ENCODE measurements at regions not wholly inside any gene's neighbourhood (a gene's known extent, or its start where the extent isn't known, plus 50 kb on each side); places are given as distances from the start of the nearest gene placed in this dataset.

DNA sequence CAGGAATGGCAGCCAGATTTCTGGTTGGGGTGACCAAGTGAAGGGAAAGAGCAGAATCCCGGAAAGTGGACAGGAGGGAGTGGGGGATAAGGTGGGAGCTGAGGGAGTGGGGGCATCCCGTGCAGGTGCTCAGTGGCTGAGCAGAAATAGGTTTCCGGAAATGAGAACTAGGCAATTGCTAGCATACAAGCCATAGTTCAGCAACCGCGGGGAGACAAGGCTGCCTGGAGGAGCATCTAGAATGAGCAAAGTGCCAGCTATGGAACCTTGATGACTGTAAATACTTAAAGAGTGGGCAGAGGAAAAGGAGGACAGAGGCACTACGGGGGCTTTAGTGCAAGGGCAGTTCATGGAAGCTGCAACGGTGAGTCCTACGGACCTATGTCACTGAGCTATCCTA lies 220.2 kb downstream of the BCL11A start:
- Mint-ChIP-seq H3K4me1 (ENCODE audit: low read depth) (no peaks in the 10 kb centered on the region), H3K9me3 (no peaks in the 10 kb centered on the region), H3K27me3 (ENCODE audit: low read depth) (peaks cover 6% of the 10 kb centered on the region), H3K4me3 (ENCODE audit: low read depth) (no peak overlapping the region), H3K36me3 (ENCODE audit: low read depth) (no peaks in the 10 kb centered on the region), H3K27ac (no peak overlapping the region)
- intact Hi-C loops (cut with micrococcal nuclease): no loop called here
- no peak for DNase-seq (ENCODE audit: low spot score)

DNA sequence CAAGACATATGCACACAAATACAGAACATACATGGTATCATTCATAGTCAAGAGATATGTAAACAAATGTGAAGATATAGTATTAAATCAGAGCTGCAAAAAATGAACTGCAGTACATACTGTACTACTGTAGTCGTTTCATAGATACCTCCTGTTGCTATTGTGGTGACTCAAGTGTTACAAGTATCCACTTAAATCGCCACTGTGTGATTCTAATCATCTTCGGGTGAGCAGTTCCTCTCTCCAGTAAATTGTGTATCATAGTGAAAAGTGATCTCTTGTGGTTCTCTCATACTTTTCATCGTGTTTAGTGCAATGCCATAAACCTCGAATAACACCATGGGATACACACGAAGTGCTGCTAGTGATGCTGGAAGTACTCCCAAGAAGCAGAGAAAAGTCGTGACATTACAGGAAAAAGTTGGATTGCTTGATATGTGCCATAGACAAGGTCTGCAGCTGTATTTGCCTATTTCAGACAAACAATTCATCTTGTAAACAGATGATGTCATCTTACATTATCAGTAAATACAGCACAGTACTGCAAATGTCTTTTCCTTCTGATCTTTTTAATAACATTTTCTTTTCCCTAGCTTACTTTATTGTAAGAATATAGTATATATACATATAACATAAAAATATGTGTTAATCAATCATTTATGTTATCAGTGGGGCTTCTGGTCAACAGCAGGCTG lies 222.2 kb downstream of the BCL11A start:
- no peak overlapping the region for H3K4me3 Mint-ChIP-seq (ENCODE audit: low read depth)
- H3K4me1 Mint-ChIP-seq (ENCODE audit: low read depth): no peaks in the 10 kb centered on the region
- DNase-seq (ENCODE audit: low spot score): no peak
- intact Hi-C loops (cut with micrococcal nuclease): no loop called here
- no peaks in the 10 kb centered on the region for H3K36me3 Mint-ChIP-seq (ENCODE audit: low read depth)
- H3K9me3 Mint-ChIP-seq: peaks cover 3% of the 10 kb centered on the region
- no peak overlapping the region for H3K27ac Mint-ChIP-seq
- H3K27me3 Mint-ChIP-seq (ENCODE audit: low read depth): peaks cover 6% of the 10 kb centered on the region

DNA sequence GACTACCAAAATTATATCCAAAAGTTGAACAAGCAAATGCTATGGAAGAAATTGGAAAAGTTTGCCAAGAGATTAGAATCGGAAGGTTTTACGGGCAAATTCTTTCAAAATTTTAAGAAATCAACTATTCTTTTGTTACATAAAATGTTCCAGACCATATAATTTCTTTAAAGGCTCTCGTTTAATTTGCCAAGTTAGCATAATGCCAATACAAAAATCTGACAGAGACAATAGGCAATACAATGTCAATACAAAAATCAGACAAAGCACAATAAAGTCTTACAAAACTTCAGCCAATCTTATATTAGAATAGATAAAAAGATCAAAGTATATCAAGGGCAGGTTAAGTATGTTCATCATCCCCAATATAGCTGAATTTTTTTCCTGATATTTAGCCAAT lies 224.2 kb downstream of the BCL11A start:
- H3K36me3 Mint-ChIP-seq (ENCODE audit: low read depth): no peaks in the 10 kb centered on the region
- H3K4me1 Mint-ChIP-seq (ENCODE audit: low read depth): no peaks in the 10 kb centered on the region
- DNase-seq (ENCODE audit: low spot score): no peak
- H3K27me3 Mint-ChIP-seq (ENCODE audit: low read depth): peaks cover 6% of the 10 kb centered on the region
- intact Hi-C loops (cut with micrococcal nuclease): no loop called here
- peaks cover 4% of the 10 kb centered on the region for H3K9me3 Mint-ChIP-seq
- H3K27ac Mint-ChIP-seq: no peak overlapping the region
- no peak overlapping the region for H3K4me3 Mint-ChIP-seq (ENCODE audit: low read depth)

DNA sequence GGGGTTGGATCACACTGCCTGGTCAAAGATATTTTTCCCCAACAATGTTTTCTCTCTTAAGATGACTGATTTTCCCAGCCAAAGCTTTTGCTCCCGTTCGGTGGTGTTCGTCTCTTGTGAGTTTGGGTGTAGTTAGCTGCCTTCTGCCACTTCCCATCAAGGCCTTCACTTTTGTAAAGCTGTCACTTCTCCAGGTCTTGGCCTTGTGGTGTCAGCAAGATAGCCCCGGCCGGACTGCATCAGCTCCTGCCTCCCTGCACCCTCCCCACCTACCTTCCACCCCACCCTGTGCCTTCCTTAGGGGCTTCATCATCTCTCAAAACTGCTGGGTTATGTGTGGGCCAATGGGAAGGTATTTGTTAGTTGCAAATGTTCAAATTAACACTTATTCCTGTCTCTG lies 228.9 kb downstream of the BCL11A start:
- Mint-ChIP-seq H3K36me3 (ENCODE audit: low read depth) (no peaks in the 10 kb centered on the region), H3K9me3 (peaks cover 4% of the 10 kb centered on the region), H3K27ac (no peak overlapping the region), H3K27me3 (ENCODE audit: low read depth) (peaks cover 3% of the 10 kb centered on the region), H3K4me3 (ENCODE audit: low read depth) (no peak overlapping the region), H3K4me1 (ENCODE audit: low read depth) (no peaks in the 10 kb centered on the region)
- no peak for DNase-seq (ENCODE audit: low spot score)
- intact Hi-C loops (cut with micrococcal nuclease): no loop called here

DNA sequence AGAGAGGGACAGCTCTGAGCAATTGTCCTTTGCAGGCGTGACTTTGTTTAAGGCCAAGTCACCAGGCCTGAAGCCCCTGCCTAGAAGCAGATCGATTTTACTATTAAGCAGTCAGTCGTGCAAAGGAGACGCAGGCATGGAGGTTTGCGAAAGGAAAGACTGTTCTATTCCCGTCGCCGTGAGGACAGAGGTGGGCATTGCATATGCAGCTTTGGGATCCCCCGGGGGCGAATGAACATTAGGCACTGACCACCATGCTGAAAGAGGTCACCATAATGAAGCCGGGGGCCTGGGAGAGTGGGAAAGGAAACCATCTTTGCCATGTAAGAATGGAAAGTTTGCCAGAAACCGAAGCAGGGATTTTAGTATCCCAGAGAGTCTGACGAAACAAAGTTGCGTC lies 231.6 kb downstream of the BCL11A start:
- Mint-ChIP-seq H3K9me3 (peaks cover 4% of the 10 kb centered on the region), H3K4me1 (ENCODE audit: low read depth) (no peaks in the 10 kb centered on the region), H3K27ac (no peak overlapping the region), H3K27me3 (ENCODE audit: low read depth) (peaks cover 4% of the 10 kb centered on the region), H3K36me3 (ENCODE audit: low read depth) (no peaks in the 10 kb centered on the region), H3K4me3 (ENCODE audit: low read depth) (no peak overlapping the region)
- DNase-seq (ENCODE audit: low spot score): no peak
- intact Hi-C loops (cut with micrococcal nuclease): no loop called here

DNA sequence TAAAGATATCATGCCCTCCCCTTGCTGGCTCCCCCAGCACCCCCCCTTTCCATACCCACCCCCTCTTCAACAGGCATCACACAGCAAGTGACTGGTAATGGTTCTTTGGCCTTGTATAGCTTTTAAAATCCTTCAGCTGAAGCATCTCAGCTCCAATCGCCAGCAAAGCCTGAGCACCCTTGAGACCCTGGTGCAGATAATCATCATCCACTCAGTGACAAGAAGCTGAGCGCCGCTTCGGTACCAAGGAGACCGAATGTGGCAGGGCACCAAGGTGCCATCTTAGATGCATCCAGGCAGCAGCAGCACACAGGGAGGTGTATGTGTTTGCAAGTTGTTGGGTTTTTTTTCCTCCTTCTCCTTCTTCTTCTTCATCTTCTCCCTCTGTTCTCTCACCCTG lies 232.7 kb downstream of the BCL11A start:
- DNase-seq (ENCODE audit: low spot score): no peak
- intact Hi-C loops (cut with micrococcal nuclease): no loop called here
- Mint-ChIP-seq H3K9me3 (no peaks in the 10 kb centered on the region), H3K27ac (no peak overlapping the region), H3K4me3 (ENCODE audit: low read depth) (no peak overlapping the region), H3K36me3 (ENCODE audit: low read depth) (no peaks in the 10 kb centered on the region), H3K27me3 (ENCODE audit: low read depth) (peaks cover 8% of the 10 kb centered on the region), H3K4me1 (ENCODE audit: low read depth) (no peaks in the 10 kb centered on the region)

DNA sequence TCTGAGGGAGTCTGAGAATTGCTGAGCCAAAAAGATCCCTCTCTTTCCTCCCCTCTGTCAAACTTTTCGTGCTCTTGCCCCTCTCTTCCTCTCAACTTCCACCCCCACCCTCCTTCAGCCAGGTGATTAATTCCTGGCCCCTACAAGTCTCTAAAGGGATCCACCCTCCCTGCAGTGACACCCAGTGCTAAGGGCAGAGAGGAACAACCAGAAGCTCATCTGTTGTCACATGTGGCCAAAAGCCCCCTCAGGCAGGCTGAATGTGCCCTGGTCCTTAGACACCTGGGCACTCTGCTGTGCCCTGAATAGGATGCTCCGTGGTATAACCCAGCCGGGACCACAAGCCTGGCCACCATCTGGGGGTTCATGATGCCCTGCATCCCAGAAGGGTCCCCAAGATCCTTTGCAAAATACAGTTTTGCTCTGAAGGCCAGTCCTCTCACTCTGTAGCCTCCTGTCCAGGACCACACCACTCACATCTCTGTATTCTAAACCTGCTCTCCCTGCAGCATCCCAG lies 234.4 kb downstream of the BCL11A start:
- H3K4me1 Mint-ChIP-seq (ENCODE audit: low read depth): peaks cover 4% of the 10 kb centered on the region
- no peaks in the 10 kb centered on the region for H3K9me3 Mint-ChIP-seq
- no peak overlapping the region for H3K27ac Mint-ChIP-seq
- peaks cover 20% of the 10 kb centered on the region for H3K27me3 Mint-ChIP-seq (ENCODE audit: low read depth)
- DNase-seq (ENCODE audit: low spot score): no peak
- H3K36me3 Mint-ChIP-seq (ENCODE audit: low read depth): no peaks in the 10 kb centered on the region
- no peak overlapping the region for H3K4me3 Mint-ChIP-seq (ENCODE audit: low read depth)
- intact Hi-C loops (cut with micrococcal nuclease): no loop called here

DNA sequence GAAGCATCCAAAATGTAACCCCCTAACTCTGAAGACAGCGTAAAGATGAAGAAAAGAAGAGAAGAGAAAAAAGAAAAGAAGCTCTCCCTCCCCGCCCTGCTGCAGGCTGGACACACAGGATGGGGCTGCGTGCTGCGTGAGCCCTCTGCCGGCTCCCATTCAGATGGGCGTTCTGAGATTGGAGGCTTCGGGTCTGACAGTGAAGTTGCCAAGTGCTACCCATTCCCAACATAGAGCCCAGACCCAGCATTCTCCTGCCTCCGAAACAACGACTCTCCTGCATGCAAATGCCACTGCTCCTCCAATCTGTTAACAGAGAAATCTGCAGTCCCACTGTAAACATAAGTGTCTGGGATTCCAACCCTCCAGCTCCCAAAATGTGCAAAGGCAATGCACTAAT lies 234.9 kb downstream of the BCL11A start:
- intact Hi-C loops (cut with micrococcal nuclease): no loop called here
- H3K27me3 Mint-ChIP-seq (ENCODE audit: low read depth): peaks cover 20% of the 10 kb centered on the region
- no peaks in the 10 kb centered on the region for H3K36me3 Mint-ChIP-seq (ENCODE audit: low read depth)
- no peak overlapping the region for H3K27ac Mint-ChIP-seq
- no peak for DNase-seq (ENCODE audit: low spot score)
- H3K9me3 Mint-ChIP-seq: no peaks in the 10 kb centered on the region
- peaks cover 6% of the 10 kb centered on the region for H3K4me1 Mint-ChIP-seq (ENCODE audit: low read depth)
- H3K4me3 Mint-ChIP-seq (ENCODE audit: low read depth): no peak overlapping the region

DNA sequence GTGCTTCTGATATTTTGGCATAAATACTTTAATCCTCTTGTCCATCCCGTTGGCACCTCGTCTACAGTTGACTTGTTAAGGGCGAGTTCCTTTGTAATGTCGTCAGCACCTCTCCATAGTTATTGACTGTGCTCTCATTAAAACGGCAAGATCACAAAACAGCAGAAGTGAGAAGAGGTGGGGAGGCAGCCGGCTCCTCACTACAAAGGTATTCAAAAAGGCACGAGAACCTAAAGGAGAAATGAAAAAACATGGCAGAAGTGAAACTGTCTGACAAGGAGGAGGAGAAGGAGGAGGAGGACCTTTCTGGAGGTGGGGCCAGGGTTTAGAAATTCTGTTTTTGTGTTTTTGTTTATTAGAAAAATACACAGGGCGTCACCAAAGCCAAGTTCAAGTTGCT lies 235.6 kb downstream of the BCL11A start:
- Mint-ChIP-seq H3K4me1 (ENCODE audit: low read depth) (peaks cover 10% of the 10 kb centered on the region), H3K27ac (no peak overlapping the region), H3K27me3 (ENCODE audit: low read depth) (peaks cover 20% of the 10 kb centered on the region), H3K4me3 (ENCODE audit: low read depth) (no peak overlapping the region), H3K9me3 (no peaks in the 10 kb centered on the region), H3K36me3 (ENCODE audit: low read depth) (no peaks in the 10 kb centered on the region)
- no peak for DNase-seq (ENCODE audit: low spot score)
- intact Hi-C loops (cut with micrococcal nuclease): no loop called here

DNA sequence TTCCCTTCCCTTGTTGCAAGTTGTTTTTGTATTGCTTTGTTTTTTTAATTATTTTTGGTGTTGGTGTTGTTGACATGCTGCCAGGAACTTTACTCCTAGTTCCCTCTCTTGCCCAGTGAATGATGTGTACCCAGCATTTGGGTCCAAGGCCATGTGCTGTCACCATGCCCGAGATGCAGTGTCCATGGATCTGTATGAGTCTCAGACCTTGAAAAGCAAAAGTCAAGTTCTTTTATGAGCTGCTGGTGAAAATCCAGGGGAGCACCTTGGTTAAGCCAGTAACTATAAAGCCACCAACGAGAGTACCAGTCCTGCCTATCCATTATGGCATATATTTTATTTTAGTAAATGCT lies 236.4 kb downstream of the BCL11A start:
- H3K27me3 Mint-ChIP-seq (ENCODE audit: low read depth): peaks cover 20% of the 10 kb centered on the region
- no peak overlapping the region for H3K27ac Mint-ChIP-seq
- peaks cover 13% of the 10 kb centered on the region for H3K4me1 Mint-ChIP-seq (ENCODE audit: low read depth)
- intact Hi-C loops (cut with micrococcal nuclease): no loop called here
- no peak for DNase-seq (ENCODE audit: low spot score)
- no peak overlapping the region for H3K4me3 Mint-ChIP-seq (ENCODE audit: low read depth)
- H3K9me3 Mint-ChIP-seq: no peaks in the 10 kb centered on the region
- H3K36me3 Mint-ChIP-seq (ENCODE audit: low read depth): no peaks in the 10 kb centered on the region

DNA sequence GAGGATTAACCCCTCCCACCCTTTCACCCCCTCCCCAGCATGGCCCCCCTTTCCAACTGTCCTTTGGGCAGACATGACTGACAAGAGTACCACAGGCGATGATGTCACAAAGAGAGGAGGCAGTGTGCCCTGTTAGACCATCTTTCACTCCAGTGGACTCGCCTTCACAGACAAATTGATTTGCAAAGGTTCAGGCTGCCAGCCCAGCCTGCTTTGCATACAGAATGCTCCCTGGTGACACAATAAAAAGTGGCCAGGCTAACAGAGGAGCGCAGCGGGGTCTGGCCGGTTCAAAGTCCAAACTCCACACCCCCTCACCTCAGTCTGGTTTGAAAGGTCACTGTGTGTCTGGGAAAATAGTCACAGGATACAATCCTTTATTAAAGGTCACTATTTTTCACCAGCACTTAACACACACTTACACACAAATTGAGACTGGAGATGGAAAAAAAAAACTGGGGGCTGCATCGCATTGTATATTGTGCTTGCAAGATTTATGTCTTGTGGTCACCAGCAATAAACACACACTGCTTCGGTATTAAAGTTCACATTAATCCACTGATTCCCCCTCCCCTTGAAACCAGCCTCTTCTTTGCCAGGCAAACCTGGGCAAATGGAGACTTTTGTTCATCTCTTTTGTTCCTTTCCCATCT lies 236.9 kb downstream of the BCL11A start:
- no peak overlapping the region for H3K27ac Mint-ChIP-seq
- intact Hi-C loops (cut with micrococcal nuclease): no loop called here
- H3K4me3 Mint-ChIP-seq (ENCODE audit: low read depth): no peak overlapping the region
- H3K9me3 Mint-ChIP-seq: no peaks in the 10 kb centered on the region
- H3K4me1 Mint-ChIP-seq (ENCODE audit: low read depth): peaks cover 16% of the 10 kb centered on the region
- DNase-seq (ENCODE audit: low spot score): no peak
- H3K27me3 Mint-ChIP-seq (ENCODE audit: low read depth): peaks cover 20% of the 10 kb centered on the region
- no peaks in the 10 kb centered on the region for H3K36me3 Mint-ChIP-seq (ENCODE audit: low read depth)

DNA sequence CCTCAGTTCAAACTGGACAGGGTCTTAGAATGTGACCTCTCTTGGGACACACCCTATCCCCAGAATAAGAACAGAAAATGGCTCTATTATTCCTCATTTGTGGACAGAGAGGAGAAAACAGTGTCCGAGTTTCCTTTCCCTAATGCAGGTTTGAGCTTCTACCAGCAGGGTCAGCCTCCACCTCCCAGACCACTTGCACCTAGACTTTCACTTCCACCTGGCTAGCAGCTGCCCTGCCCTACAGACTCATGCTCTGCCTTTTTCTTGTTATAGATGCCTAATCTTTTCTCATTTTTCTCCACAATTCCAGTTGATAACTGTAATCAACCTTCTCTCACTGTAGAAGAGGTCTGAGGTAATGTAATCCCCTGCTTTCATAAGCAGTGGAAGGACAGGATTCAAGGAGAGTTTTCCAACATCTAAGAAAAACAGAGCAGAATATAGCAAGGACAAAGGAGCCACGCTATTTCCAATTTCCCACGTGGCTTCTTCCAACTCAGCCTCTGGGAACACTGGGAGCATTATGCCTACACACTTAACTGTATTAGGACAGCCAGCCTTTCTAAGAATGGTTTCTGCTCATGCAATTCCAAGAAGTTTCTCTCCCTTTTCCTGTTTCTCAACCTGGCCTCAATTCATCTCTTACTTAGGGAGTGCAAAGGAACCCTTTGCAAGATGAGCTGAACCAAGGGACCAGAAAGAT lies 239.8 kb downstream of the BCL11A start:
- DNase-seq (ENCODE audit: low spot score): no peak
- Mint-ChIP-seq H3K9me3 (no peaks in the 10 kb centered on the region), H3K4me1 (ENCODE audit: low read depth) (peaks cover 21% of the 10 kb centered on the region), H3K36me3 (ENCODE audit: low read depth) (no peaks in the 10 kb centered on the region), H3K27ac (no peak overlapping the region), H3K27me3 (ENCODE audit: low read depth) (peaks cover 29% of the 10 kb centered on the region), H3K4me3 (ENCODE audit: low read depth) (no peak overlapping the region)
- intact Hi-C loops (cut with micrococcal nuclease): no loop called here

DNA sequence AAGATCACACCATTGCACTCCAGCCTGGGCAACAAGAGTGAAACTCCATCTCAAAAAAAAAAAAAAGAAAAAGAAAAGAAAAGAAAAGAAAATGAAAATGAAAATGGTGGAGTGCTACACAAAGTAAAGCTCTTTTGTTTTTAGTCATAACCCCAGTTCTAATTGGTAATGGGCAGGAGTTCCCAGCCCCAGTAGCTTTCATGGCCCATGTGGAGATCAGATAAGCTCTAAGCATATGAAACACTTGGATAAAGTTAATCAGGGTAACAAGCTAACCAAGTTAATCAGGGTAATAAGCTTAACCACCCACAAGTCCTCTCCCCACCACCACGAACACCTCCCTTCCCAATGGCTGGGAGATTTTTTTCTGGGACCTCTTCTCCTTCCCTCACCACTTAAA lies 240.8 kb downstream of the BCL11A start:
- Mint-ChIP-seq H3K27me3 (ENCODE audit: low read depth) (peaks cover 30% of the 10 kb centered on the region), H3K36me3 (ENCODE audit: low read depth) (no peaks in the 10 kb centered on the region), H3K9me3 (no peaks in the 10 kb centered on the region), H3K4me3 (ENCODE audit: low read depth) (no peak overlapping the region), H3K27ac (no peak overlapping the region), H3K4me1 (ENCODE audit: low read depth) (peaks cover 21% of the 10 kb centered on the region)
- no peak for DNase-seq (ENCODE audit: low spot score)
- intact Hi-C loops (cut with micrococcal nuclease): no loop called here
